ENCODE measurements at regions not wholly inside any gene's neighbourhood (a gene's known extent, or its start where the extent isn't known, plus 50 kb on each side); places are given as distances from the start of the nearest gene placed in this dataset.

DNA sequence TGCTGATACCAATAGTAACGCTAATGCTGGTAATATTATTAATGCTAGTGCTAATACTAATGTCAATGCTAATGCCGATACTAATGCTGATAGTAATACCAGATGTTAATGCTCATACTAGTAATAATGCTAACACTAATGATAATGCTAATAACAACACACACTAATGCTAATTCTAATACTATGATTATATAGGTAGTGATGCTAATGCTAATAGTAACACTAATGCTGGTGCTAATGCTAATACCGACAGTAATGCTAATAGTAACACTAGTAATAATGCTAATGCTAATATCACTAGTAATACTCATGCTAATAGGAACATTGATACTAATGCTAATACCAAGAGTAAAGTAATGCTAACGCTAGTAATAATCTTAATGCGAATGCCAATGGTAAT lies 406.4 kb upstream of the RNF32 start:
- TF ChIP-seq EZH2 (IDR thresholded peaks at IDR 0.05; ENCODE audit: insufficient read depth, poor library complexity, severe bottlenecking), result no peak
- no peak for TF ChIP-seq EZH2phosphoT487 (IDR thresholded peaks at IDR 0.05; ENCODE audit: insufficient read depth, low read depth)

Data from GM23248 (cell line).